ENCODE measurements at regions not wholly inside any gene's neighbourhood (a gene's known extent, or its start where the extent isn't known, plus 50 kb on each side); places are given as distances from the start of the nearest gene placed in this dataset.

DNA sequence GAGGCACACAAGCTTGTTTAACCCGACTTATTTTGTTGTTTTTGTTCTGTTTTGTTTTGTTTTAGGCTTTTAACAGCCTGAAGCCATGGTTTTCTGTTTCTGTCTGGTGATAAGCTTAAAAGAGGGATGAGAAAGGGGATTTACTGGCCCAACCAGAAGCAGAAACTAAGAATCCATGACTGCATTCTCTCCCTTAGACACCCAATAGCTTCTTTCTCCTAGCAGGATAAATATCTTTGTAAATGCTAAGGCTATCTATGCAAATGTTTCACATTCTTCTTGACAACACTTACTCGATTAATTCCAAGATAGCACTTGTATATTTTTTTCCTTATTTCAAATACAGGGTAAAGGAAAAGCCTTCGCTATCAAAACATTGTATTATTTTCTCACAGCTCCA, 53.7 kb upstream of the SMAD1 start:
- DNase-seq (ENCODE audit: low read depth in 1 of 2, low spot score in 1 of 2): no peak

GRCh38 chr4:145427221-145427620, 54.4 kb upstream of the SMAD1 start:
- no peak for DNase-seq (ENCODE audit: low read depth in 1 of 2, low spot score in 1 of 2)

GRCh38 chr4:145423017-145423708, 58.5 kb upstream of the SMAD1 start:
- DNase-seq (ENCODE audit: low read depth in 1 of 2, low spot score in 1 of 2): no peak

DNA sequence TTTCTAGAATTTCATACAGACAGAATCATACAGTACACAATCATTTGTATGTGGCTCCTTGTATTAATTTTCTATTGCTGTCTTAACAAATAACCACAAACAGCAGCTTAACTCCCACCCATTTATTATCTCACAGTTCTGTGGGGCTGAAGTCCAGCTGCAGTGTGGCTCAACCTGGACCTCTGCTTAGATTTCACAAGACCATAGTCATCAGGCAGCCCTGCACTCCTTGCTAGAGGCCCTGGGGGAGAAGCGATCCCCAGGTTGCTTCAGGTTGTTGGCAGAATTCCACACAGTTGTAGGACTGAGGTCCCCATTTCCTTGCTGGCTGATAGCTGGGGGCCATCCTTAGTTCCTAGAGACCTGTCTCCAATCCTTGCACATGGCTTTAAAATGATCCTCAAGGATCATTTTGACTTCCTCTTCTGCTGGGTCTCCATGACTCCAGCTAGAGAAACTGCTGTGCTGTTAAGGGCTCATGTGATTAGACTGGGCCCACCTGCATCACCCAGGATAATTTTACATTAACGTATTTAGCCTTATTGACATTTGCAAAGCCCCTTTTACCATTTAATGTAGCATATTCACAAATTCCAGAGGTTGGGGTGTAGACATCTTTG, 60.9 kb upstream of the SMAD1 start:
- DNase-seq (ENCODE audit: low read depth in 1 of 2, low spot score in 1 of 2): no peak

DNA sequence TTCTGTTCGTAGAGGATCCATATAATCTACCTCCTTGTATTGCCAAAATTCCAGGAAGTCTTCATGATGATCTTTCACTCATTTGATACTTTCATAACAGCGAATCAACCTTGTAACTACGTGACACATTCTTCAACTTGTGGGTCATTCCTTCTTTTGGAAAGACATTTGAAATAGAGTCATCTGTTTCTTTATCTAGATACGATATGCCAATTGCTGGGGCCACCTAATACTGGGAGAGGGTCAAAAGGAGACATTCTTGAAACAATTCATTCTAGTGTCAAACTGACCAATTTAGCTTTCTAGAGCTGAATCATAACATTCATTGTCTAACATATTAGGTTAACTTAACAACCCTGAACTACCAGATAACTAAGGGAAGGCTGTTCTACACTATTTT, 62.9 kb upstream of the SMAD1 start:
- DNase-seq (ENCODE audit: low read depth in 1 of 2, low spot score in 1 of 2): no peak

DNA sequence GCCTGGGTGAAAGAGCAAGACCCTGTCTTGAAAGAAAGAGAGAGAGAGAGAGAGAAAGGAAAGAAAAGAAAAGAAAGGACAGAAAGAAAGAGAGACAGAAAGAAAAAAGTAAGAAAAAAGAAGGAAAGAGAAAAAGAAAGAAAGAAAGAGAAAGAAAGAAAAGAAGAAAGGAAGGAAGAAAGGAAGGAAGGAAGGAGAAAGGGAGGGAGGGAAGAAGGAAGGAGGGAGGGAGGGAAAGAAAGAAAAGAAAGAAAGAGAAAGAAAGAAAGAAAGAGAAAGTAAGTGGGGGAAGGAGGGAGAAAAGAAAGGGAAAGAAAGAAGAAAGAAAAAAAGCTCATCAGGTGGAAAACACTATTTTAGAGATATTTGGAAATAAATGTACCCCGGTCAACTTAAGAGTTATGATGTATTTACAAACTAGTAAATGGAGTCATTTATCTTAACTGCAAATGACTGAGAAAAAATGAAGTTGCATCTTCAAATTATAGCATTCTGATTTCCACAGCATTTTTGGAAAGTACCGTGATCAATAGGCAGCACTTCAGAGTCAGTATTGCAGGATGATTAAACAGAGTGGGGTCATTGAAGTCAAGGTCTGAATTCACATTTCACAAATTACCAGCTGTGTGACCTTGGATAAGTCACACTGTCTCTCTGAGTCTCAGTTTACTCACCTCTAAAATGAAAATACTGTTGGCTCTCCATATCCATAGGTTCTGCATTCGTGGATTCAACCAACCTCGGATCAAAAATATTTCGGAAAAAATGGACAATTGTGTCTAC, 64.1 kb upstream of the SMAD1 start:
- DNase-seq (ENCODE audit: low read depth in 1 of 2, low spot score in 1 of 2): no peak

- DNase-seq (ENCODE audit: low read depth in 1 of 2, low spot score in 1 of 2): no peak
Observed at GRCh38 chr4:145414841-145415240, 66.8 kb upstream of the SMAD1 start.

GRCh38 chr4:145414226-145414625, 67.4 kb upstream of the SMAD1 start:
- no peak for DNase-seq (ENCODE audit: low read depth in 1 of 2, low spot score in 1 of 2)

DNA sequence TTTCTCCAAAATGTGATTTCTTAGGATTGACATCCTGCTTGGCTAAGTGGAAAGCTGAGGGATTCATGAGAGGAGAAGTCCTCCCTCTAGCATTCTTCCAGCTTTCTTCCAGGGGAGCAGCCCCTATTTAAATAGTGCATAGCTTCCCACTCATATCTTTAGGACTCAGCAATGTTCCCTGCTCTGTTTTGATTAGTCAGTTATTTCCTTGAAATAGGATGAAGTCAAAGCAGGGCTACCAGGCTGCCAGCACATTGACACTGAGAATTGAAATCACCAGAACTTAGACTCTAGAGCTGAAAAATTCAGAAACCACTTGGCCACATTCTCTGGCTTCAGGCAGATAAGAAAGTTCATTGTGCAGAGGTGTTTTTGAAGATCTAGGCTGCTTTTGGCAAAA, 74.7 kb upstream of the SMAD1 start:
- no peak for DNase-seq (ENCODE audit: low read depth in 1 of 2, low spot score in 1 of 2)

DNA sequence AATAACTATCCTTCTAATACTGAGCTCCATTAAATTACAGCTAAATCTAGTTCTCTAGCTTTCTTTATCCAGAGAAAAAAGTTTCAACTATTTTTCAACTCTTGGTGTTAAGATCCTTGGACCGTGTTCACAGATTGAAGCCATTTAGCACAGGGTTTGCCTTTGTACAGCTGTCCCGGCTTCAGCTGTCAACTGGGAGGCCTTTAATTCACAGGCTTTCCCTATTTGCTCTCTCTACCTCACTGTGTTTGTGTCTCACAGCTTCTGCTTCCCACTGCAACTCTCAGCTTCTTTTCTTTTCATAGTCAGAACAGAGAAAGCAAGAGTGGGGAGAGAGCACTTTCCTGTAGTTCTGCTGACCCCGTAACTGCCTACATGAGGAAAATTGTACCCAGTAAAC, 76.9 kb upstream of the SMAD1 start:
- DNase-seq (ENCODE audit: low read depth in 1 of 2, low spot score in 1 of 2): no peak

- DNase-seq (ENCODE audit: low read depth in 1 of 2, low spot score in 1 of 2): no peak
Observed at GRCh38 chr4:145396581-145396980, 85.1 kb upstream of the SMAD1 start.

GRCh38 chr4:145390571-145390970, 91.1 kb upstream of the SMAD1 start:
- DNase-seq (ENCODE audit: low read depth in 1 of 2, low spot score in 1 of 2): no peak

DNA sequence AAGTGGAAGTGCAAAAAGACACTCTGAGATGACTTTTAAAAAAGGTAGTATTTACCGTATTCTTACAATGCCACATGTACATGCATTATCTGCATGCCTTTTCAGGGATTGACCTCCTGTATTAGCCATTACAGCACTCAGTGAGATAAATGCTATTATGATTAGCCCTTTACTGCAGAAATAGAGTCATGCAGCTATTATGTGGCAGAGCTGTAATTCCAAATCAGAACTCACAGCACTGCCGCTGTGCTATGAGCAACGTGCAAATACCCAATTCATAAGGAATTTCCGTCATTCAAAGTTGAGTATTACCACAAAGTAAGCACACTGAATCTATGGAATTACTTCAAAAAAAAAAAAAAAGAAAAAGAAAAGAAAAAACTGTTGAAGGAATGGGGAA, 92.1 kb upstream of the SMAD1 start:
- no peak for DNase-seq (ENCODE audit: low read depth in 1 of 2, low spot score in 1 of 2)

- no peak for DNase-seq (ENCODE audit: low read depth in 1 of 2, low spot score in 1 of 2)
Observed at GRCh38 chr4:145388043-145388442, 93.6 kb upstream of the SMAD1 start.

GRCh38 chr4:145387079-145387478, 94.6 kb upstream of the SMAD1 start:
- DNase-seq (ENCODE audit: low read depth in 1 of 2, low spot score in 1 of 2): no peak

DNA sequence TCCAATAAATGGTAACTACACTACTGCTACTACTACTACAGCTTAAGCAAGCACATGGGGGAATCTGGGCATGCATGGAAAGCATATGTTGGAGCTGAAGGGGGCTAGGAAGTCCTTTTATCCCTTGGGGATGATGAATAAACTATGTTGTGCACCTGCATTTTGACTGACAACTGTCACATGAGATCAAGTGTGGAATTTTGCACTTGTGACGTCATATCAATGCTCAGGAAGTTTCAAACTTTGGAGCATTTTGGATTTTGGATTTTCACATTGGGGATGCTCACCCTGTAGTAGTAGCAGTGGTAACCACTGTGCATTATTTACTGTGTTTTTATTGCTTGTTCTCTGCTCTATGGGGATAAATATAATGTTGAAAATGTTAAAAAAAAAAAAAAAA, 100.5 kb upstream of the SMAD1 start:
- DNase-seq (ENCODE audit: low read depth in 1 of 2, low spot score in 1 of 2): no peak

GRCh38 chr4:145380123-145380522, 101.5 kb upstream of the SMAD1 start:
- no peak for DNase-seq (ENCODE audit: low read depth in 1 of 2, low spot score in 1 of 2)

- no peak for DNase-seq (ENCODE audit: low read depth in 1 of 2, low spot score in 1 of 2)
Observed at GRCh38 chr4:145375416-145375815, 106.2 kb upstream of the SMAD1 start.

DNA sequence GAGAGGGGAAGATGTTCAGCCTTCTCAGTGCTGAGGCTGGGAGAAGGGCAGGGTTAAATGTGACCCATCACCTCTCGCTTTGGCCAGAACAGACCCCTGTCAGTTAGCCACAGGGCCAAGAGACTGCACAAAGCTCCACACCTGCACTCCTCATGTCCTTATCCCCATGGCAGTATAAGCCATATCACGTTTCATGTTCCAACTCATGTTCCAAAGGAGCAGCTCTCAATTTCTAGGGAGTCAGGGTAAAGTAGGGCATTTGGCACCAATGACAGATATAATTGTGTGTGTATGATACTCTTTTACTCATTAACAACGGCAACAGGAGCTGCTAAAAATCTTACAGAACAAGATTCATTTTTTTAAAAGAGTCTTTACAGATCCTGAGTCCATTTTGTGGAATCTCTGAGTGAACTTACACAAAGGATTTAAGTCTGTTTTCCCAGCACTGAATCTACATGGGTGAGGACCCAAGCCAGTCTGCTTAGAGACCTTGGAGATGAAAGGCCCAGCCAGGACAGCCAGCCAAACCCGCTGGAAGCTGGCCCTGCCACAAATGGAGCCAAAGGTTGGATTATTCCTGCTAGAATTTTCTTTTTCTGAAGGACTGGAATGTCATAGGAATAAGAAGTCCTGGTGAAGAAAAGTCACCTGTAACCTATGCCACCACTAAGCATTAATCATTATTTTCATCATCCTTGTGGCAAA, 129.1 kb upstream of the SMAD1 start:
- no peak for DNase-seq (ENCODE audit: low read depth in 1 of 2, low spot score in 1 of 2)

DNA sequence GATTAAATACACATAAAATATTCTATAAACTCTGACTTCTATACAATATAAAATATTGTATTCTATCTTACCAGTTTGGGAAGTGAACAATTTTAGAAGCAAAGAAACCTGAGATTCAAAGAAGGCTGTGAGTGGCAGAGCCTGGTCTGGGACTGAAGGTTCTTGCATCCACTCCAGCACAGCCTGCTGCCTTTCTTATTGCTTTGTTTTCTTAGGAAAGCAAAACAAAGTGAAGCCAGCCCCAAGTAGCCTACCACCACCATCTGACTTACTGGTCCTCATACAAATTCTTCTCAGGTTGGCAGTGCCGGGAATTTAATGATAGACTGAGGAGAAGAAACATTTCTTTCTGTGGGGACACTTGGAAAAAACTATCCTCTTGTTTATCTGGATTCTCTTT, 129.7 kb upstream of the SMAD1 start:
- DNase-seq (ENCODE audit: low read depth in 1 of 2, low spot score in 1 of 2): no peak

DNA sequence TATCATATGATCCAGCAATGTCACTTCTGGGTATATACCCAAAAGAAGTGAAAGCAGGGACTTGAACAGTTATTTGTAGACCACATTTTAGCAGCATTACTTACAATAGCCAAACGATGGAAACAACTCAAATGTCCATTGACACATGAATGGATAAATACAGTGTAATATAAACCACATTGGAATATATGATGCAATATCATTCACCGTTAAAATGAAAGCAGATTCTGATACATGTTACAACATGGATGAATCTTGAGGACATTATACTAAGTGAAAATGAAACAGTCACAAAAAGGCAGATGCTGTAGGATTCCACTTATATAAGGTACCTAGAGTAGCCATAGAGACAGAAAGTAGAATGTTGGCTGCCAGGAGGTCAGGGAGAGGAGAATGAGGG, 130.5 kb upstream of the SMAD1 start:
- DNase-seq (ENCODE audit: low read depth in 1 of 2, low spot score in 1 of 2): no peak

- no peak for DNase-seq (ENCODE audit: low read depth in 1 of 2, low spot score in 1 of 2)
Observed at GRCh38 chr4:145348291-145348690, 133.4 kb upstream of the SMAD1 start.

All from activated T-helper 1 cell treated with anti-CD3 and anti-CD28 coated beads, Interleukin-2, amount 50 U/mL, for 16 hours (primary cell).